HG02938 (cell line): ENCODE measurements at regions not wholly inside any gene's neighbourhood (a gene's known extent, or its start where the extent isn't known, plus 50 kb on each side); places are given as distances from the start of the nearest gene placed in this dataset.
"Not testable (repeated sequence)": the region's sequence is repeated elsewhere in the genome, so short reads cannot be mapped to it uniquely, and the experiment has no call there.

ENCODE experiments used
- ATAC-seq: cut with Tn5 transposase; IDR thresholded peaks from one replicate; pipeline ENCODE4 v1.9.1; 2021; ENCODE audit warnings: mild to moderate bottlenecking, moderate library complexity; ENCODE audit not compliant: unreplicated experiment

DNA sequence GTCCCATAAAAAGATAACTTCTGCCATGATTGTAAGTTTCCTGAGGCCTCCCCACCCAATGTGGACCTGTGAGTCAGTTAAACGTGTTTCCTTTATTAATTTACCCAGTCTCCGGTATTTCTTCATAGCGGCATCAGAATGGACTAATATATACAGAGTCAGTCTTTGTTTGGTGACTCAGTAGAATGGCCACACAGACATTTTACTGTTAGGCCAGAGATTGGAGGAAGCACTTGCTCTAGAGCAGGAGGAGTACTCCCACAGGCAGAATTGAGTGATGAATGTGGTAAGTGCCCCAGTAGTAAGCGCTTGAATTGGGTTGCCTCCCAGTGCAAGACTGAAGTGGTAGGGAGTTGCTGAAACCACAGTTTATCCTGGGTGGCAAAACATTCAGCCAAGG lies 149.5 kb upstream of the SMIM30 start:
- ATAC-seq, result no peak

- ATAC-seq, result no peak
These were observed 148.9 kb upstream of the SMIM30 start for GRCh38 chr7:113267271-113267670.

DNA sequence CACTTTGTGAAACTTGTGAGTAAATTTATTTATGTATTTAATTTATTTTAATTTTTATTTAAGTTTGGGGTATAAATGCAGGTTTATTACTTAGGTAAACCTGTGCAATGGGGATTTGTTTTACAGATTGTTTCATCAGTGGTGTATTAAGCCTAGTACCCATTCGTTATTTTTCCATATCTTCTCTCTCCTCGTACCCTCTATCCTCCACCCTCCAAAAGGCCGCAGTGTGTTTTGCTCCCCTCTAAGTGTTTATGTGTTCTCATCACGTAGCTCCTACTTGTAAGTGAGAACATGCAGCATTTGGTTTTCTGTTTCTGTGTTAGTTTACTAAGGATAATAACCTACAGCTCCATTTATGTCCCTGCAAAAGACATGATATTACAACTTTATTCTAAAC lies 145.4 kb upstream of the SMIM30 start:
- no peak for ATAC-seq

DNA sequence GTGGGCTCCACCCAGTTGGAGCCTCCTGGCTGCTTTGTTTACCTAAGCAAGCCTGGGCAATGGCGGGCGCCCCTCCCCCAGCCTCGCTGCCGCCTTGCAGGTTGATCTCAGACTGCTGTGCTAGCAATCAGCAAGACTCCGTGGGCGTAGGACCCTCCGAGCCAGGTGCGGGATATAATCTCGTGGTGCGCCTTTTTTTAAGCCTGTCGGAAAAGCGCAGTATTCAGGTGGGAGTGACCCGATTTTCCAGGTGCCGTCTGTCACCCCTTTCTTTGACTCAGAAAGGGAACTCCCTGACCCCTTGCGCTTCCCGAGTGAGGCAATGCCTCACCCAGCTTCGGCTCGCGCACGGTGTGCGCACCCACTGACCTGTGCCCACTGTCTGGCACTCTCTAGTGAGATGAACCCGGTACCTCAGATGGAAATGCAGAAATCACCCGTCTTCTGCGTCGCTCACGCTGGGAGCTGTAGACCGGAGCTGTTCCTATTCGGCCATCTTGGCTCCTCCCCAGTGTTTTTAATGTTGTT lies 144.9 kb upstream of the SMIM30 start:
- ATAC-seq, result not testable (repeated sequence)

DNA sequence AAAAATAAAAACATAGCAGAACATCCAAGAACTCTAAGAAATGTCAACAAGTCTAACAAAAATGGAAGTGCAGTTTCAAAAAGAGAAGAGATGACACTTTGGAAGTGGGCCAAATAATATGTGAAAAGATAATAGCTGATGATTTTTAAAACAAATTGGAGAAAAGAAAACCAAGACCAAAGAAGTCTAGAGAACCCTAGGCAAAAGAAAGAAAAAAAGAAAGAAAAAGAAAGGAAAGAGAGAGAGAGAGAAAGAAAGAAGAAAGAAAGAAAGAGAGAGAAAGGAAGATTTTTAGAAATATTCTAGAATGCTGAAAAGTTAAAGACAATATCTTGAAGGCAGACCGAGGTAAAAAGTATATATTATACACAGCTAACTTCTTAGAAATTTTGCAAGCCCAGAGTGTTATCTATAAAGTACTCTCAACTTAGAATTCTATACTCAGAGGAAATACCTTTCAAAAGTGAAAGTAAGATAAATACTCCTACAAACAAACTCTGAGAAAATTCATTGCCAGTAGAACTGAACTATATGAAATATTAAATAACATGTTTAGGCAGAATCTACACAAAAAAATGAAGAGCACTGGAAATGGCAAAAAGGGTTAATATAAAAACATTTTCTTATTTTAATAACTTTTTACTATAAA lies 138.7 kb upstream of the SMIM30 start:
- ATAC-seq, result no peak

GRCh38 chr7:113247198-113247597 lies 128.8 kb upstream of the SMIM30 start:
- no peak for ATAC-seq

- no peak for ATAC-seq
These were observed 128.4 kb upstream of the SMIM30 start for GRCh38 chr7:113246738-113247137.

DNA sequence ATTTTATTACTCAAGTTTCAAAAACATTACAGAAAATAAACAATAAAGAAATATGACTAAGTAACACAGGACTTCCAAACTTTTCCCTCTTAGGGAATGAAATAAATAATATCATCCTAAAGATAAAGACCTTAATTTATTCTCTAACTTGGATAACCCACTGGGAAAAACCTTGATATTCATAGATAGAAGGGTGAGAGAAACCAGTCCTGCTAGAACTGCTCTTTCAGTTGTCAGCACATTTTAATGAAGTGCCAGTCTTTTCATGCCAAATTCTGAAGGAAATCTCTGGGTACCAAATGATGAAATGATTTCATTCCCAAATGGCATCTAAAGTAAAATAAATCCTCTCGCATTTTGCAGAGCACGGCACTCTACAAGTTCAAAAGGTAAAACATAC lies 114.5 kb upstream of the SMIM30 start:
- ATAC-seq, result no peak

- no peak for ATAC-seq
These were observed 112.3 kb upstream of the SMIM30 start for GRCh38 chr7:113230691-113231090.

GRCh38 chr7:113217314-113217713 lies 99.0 kb upstream of the SMIM30 start:
- no peak for ATAC-seq

GRCh38 chr7:113216038-113216437 lies 97.7 kb upstream of the SMIM30 start:
- no peak for ATAC-seq

GRCh38 chr7:113209449-113210203 lies 91.3 kb upstream of the SMIM30 start:
- no peak for ATAC-seq

DNA sequence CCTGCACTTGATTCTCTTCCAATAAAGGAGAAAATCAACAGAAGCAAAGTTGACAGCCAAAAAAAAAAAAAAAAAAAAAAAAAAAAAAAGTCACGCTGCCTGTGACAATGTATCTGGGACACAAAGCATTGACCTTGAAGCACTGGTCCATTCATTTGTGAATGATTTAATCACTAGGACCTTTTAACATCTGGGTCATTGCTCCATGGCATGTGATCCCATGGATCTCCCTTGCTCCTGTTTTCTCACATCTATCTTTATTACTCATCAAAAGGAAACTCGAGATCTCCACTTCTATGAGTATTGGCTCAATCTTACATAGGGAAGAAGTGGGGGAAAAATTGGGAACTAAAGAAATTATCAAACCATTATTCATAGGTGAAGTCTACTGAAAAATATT lies 89.6 kb upstream of the SMIM30 start:
- ATAC-seq, result no peak

DNA sequence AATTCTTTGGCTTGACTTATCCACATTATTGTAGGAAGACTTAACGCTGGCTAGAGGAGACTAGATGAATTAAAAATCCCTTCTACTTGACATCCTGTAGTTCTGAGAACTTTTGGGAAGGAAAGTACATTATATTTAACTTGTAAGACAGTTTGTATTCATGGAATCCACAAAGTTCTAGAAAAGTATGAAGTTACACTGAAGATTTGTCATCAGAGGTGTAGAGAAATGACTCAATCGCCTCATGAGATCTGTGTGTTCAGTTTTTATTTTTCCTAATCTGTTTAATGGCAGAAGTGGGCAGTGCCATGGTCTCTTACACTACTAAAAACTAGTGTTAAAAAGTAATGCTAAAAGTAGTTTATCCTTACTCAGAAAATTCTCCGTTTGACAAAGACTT lies 89.1 kb upstream of the SMIM30 start:
- ATAC-seq, result no peak

DNA sequence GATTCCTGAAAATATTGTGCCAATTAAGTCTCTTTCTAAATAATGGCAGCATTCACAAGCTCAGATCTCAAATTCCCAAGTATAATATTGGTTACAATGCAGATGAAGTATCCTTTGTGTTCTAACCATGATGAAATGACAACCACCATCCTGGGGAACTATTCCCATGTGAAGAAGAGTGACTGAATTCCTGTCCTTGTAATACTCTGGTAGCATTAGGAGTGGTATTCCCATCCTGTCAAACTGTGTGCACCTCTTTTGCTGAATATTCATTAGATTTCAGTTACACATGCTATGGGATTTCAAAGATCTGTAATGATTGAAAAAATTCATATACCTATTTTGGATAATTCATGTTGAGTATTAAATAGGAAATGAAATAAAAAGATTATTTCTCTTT lies 86.1 kb upstream of the SMIM30 start:
- ATAC-seq, result no peak

DNA sequence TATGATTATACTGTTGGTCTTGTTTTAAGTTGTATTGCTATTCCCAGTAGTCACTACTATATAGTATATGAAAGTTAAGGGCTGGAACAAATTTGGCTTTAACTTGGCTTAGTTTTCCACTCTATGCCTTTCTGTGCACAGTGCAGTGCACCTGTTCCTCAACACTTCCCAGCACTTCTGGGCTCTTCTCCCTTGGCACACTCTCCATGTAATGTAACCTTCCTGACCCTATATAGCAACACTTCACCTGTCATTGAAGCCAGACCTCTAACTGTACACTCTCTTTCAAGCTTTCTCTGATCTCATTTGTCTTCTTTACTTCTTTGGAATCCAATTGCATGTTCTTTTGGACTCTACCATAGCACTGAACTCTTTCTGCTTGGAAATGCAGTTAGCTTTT lies 83.9 kb upstream of the SMIM30 start:
- no peak for ATAC-seq

DNA sequence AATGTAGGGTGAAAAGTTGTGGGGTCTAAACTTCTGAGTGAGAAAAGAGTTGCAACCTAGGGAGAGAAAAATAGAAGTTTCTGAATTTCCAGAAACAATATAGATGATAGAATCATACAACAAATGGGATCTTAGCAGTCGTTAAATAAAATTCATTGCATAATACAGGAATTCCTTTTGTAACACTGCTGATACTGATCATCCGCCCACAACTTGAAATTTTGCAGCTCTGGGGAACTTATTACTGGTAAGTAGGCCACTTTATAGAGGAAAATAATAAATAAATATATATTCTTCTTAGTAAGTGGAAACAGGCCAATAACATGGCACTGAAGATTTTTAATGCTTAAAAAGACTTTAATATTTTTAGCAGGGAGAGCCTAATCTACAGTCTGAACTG lies 81.9 kb upstream of the SMIM30 start:
- no peak for ATAC-seq

DNA sequence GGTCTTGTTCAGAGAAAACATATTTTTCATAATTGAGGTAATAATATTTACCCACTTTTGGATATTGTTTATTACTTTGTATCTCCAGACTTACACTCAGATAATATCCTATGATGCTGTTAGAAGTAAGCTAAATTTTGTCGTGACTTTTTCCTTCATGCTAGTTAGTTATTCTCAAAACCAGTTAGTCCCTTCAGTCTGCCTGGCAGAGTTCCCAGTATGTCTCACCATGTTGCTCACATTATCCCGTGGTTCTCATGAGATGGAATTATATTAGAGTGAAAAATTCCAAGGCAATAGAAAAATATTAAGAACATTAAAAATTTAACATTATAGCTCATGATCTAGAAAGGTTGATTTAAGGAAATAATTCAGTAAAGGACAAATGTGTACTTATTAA lies 81.5 kb upstream of the SMIM30 start:
- no peak for ATAC-seq

GRCh38 chr7:113199136-113199535 lies 80.8 kb upstream of the SMIM30 start:
- ATAC-seq, result no peak

- no peak for ATAC-seq
These were observed 79.9 kb upstream of the SMIM30 start for GRCh38 chr7:113198226-113198625.

DNA sequence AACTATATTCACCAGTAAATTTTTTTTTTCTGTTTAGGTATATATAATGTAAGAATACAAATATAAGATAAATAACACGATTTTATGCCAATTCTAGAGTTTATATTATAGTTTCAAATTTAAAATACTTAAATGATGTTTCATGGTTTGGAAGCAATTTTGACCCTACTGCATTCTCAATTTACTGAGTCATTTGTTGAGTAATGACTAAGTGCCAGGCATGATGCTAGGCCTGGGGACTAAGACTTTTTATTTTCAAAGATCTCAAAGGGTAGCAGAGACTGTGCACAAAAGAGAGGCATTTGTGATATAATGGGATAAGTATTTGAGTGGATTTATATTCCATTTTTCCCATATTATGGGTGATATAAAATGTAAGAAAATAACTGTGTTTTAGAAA lies 78.9 kb upstream of the SMIM30 start:
- ATAC-seq, result no peak

- ATAC-seq, result no peak
These were observed 70.0 kb upstream of the SMIM30 start for GRCh38 chr7:113188396-113188795.

GRCh38 chr7:113179313-113179712 lies 61.0 kb upstream of the SMIM30 start:
- no peak for ATAC-seq
